GM19452 (cell line): ENCODE measurements at regions not wholly inside any gene's neighbourhood (a gene's known extent, or its start where the extent isn't known, plus 50 kb on each side); places are given as distances from the start of the nearest gene placed in this dataset.
A peak's percentile ranks its signal among the peaks of the same experiment; 100 is the strongest.
"Not testable (repeated sequence)": the region's sequence is repeated elsewhere in the genome, so short reads cannot be mapped to it uniquely, and the experiment has no call there.

Experiments
- ATAC-seq: cut with Tn5 transposase; IDR thresholded peaks from one replicate; pipeline ENCODE4 v1.9.1; 2021; ENCODE audit not compliant: unreplicated experiment

GRCh38 chr14:88064841-88065240 lies 59.9 kb downstream of the GPR65 start:
- no peak for ATAC-seq

- no peak for ATAC-seq
Observed at GRCh38 chr14:88069677-88070076, 64.7 kb downstream of the GPR65 start.

- ATAC-seq, result no peak
Observed at GRCh38 chr14:88075269-88075981, 70.5 kb downstream of the GPR65 start.

- ATAC-seq, result no peak
Observed at GRCh38 chr14:88078525-88078924, 73.6 kb downstream of the GPR65 start.

GRCh38 chr14:88079624-88080023 lies 74.7 kb downstream of the GPR65 start:
- ATAC-seq, result no peak

DNA sequence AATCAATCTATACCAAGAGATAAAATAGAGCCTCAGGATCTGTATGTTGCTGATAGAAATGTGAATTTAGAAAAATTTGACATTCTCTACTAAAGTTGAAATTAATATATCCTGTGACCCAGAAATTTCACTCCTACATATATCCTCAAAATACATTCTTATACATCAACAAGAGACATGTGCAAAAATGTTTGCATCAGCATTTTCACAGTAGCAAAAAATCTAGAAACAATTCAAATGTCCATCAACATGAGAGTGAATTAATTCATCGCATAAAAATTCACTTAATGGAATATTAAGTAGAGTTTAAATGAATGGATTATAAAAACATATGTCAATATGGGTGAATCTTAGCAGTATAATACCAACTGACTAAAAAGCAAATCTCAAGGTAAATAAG lies 80.8 kb downstream of the GPR65 start:
- ATAC-seq, result no peak

- no peak for ATAC-seq
Observed at GRCh38 chr14:88089445-88089844, 84.5 kb downstream of the GPR65 start.

GRCh38 chr14:88092529-88092928 lies 87.6 kb downstream of the GPR65 start:
- no peak for ATAC-seq

- ATAC-seq, result no peak
Observed at GRCh38 chr14:88095791-88096190, 90.9 kb downstream of the GPR65 start.

DNA sequence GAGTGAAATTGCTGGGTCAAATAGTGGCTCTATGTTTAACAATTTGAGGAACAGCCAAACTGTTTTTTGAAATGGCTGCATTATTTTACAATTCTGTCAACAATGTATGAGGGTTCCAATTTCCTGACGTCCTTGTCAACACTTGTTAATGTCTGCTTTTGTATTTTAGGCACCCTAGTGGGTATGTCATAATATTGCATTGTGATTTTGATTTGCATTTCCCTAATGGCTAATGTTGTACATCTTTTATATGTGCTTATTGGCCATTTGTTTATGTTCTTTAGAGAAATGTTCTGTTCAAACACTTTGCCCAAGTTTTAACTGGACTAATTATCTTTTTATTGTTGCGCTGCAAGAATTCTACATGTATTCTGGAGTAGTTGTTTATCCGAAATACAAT lies 93.2 kb downstream of the GPR65 start:
- no peak for ATAC-seq

DNA sequence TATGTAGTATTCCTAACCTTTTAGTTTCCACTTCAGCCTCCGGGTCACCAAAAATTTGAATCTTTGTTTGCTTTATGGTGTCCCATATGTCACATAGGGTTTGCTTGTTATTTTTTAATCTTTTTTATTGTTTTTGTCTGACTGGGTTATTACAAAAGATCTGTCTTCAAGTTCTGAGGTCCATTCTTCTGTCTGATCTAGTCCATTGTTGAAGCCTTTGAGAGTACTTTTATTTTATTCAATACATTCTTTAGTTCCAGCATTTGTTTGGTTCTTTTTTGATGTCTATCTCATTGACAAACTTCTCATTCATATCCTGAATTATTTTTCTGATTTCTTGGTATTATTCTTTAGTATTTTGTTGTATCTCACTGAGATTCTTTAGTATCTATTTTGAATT lies 99.8 kb downstream of the GPR65 start:
- ATAC-seq, result no peak

DNA sequence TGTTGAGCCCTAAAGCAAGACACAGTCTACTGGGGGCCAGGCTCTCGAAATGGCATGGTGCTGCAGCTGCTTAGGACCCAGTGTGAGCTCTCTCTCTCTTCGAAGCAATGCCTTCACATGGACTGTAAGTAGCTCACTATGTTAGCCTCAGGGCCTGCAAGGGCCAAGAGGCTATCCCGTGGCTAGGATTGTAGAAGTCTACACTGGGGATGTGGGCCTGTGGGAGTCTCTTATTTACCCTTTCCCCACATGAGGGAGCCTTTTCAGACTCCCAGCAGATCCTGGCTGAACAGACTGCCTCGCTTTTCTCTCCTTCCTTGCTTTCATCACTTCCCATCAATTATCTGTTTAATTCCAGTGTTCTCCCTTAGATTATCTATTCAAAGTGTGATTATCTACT lies 101.4 kb downstream of the GPR65 start:
- no peak for ATAC-seq

DNA sequence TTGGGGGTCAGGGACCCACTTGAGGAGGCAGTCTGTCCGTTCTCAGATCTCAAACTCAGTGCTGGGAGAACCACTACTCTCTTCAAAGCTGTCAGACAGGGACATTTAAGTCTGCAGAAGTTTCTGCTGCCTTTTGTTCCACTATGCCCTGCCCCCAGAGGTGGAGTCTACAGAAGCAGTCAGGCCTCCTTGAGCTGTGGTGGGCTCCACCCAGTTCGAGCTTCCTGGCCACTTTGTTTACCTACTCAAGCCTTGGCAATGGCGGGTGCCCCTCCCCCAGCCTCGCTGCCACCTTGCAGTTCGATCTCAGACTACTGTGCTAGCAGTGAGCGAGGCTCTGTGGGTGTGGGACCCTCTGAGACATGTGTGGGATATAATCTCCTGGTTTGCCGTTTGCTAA lies 122.7 kb downstream of the GPR65 start:
- not testable (repeated sequence) for ATAC-seq

DNA sequence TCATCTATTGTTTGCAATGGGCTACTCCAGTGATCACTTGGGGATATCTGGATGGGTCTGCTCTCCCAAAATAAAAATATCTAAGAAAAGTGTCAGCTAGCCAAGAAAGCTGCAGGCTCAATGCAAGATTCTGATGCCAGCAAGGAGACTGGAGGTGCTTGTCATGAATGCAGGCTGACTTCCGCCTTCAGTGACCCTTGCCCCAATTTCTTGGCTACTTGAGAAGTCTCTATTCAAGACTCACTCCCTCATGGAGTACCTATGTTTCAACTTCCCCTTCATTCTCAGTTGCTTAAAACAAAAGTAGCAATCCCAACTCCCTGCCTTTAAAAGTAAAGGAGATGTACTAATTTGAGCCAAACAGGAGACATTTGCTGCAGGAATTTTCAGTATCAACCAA lies 123.9 kb downstream of the GPR65 start:
- ATAC-seq, result no peak

- peak; percentile 74 for ATAC-seq
Observed at GRCh38 chr14:88129306-88130056, 124.5 kb downstream of the GPR65 start.

DNA sequence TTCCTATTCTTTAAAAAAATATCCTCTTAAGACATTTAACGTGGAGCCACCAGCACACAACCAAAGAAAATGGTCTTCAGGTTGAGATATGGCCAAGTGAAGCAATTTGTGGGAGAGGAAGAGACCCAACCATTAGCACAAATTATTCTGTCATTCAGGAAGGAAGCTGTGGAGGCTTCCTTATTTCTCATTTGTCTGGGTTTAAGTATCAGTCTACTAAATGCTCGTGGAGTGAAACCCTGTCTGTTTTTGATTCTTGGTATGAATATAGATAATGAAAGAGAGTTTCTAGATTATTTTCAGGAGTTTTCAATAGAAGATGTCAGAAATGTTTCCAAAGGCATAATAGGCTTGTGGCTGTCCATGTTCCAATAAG lies 125.1 kb downstream of the GPR65 start:
- peak; percentile 37 for ATAC-seq
